ENCODE measurements at regions not wholly inside any gene's neighbourhood (a gene's known extent, or its start where the extent isn't known, plus 50 kb on each side); places are given as distances from the start of the nearest gene placed in this dataset.

DNA sequence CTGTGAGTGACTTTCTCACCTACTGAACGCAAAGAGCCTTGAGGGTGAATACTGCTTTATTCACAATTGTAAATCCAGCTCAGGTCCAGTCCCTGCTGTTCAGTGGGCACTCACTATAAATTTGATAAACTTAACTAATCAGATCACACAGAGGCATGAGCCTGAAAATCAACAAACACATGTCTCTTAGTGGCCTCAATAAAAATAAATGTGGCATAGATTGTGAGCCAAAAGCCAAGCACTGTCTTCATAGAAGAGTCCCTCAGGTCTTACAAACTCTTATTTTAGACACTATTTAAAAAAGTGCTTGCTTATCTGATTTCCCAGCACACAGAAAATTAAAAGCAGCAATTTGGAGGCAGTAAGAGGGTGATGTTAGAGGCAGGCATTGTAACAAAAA is 957.7 kb downstream of the SLITRK5 start:
- TF ChIP-seq, protein P1, sequence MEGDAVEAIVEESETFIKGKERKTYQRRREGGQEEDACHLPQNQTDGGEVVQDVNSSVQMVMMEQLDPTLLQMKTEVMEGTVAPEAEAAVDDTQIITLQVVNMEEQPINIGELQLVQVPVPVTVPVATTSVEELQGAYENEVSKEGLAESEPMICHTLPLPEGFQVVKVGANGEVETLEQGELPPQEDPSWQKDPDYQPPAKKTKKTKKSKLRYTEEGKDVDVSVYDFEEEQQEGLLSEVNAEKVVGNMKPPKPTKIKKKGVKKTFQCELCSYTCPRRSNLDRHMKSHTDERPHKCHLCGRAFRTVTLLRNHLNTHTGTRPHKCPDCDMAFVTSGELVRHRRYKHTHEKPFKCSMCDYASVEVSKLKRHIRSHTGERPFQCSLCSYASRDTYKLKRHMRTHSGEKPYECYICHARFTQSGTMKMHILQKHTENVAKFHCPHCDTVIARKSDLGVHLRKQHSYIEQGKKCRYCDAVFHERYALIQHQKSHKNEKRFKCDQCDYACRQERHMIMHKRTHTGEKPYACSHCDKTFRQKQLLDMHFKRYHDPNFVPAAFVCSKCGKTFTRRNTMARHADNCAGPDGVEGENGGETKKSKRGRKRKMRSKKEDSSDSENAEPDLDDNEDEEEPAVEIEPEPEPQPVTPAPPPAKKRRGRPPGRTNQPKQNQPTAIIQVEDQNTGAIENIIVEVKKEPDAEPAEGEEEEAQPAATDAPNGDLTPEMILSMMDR (IDR thresholded peaks at IDR 0.05; ENCODE audit: poor library complexity): no peak
- no peak for TF ChIP-seq EZH2 (IDR thresholded peaks at IDR 0.05; ENCODE audit: borderline replicate concordance)
